CD4-positive, alpha-beta T cell (primary cell): ENCODE measurements at regions not wholly inside any gene's neighbourhood (a gene's known extent, or its start where the extent isn't known, plus 50 kb on each side); places are given as distances from the start of the nearest gene placed in this dataset.

Experiments used
- ATAC-seq: fragments of 200-7000 bp; cut with Tn5 transposase; one replicate; pipeline ENCODE4 v1.10.0; 2022; ENCODE audit warnings: mild to moderate bottlenecking; ENCODE audit not compliant: poor library complexity
- CTCF ChIA-PET: fragments of 350-600 bp; sonication (Branson Sonifier 250); formaldehyde crosslinking; loops from one replicate; lab custom pipeline; 2021; ENCODE audit warnings: antibody characterized with exemption, inconsistent platforms; lab: Charles Lee
- POLR2A ChIA-PET: fragments of 350-600 bp; sonication (Branson Sonifier 250); formaldehyde crosslinking; loops from one replicate; lab custom pipeline; 2021; ENCODE audit warnings: antibody characterized with exemption, inconsistent platforms; lab: Charles Lee
- DNase-seq, 14 experiments: peaks; one replicate each; pipeline ENCODE4 v3.0.0-alpha.2; 2013 to 2020; ENCODE audit warnings: mixed read lengths in 2 of 14
- H3K27ac ChIP-seq, 2 donors: one replicate each; pipeline versions ENCODE4 v1.5.1 to v1.7.0; 2013; ENCODE audit warnings: low read length in 2 of 2, low read depth in 1 of 2, mild to moderate bottlenecking in 1 of 2
- H3K27me3 ChIP-seq, 2 experiments: 1 replicate in 1 of 2; 2 replicates in 1 of 2; pipeline versions ENCODE4 v1.6.1 to v1.7.0; 2013; ENCODE audit warnings: low read length in 2 of 2, control low read depth in 1 of 2, mild to moderate bottlenecking in 1 of 2, moderate library complexity in 1 of 2; ENCODE audit not compliant: insufficient read depth in 2 of 2, control insufficient read depth in 1 of 2
- H3K36me3 ChIP-seq: one replicate; pipeline ENCODE4 v1.6.1; 2013; ENCODE audit warnings: low read length, control low read depth; ENCODE audit not compliant: insufficient read depth
- H3K4me1 ChIP-seq: one replicate; pipeline ENCODE4 v1.6.1; 2013; ENCODE audit warnings: low read length, control low read depth; ENCODE audit not compliant: insufficient read depth
- H3K4me3 ChIP-seq: one replicate; pipeline ENCODE4 v1.5.1; 2013; ENCODE audit warnings: mild to moderate bottlenecking, low read length, moderate library complexity
- H3K9me3 ChIP-seq, 2 experiments: 1 replicate in 1 of 2; 2 replicates in 1 of 2; pipeline versions ENCODE4 v1.6.1 to v1.7.0; 2013; ENCODE audit warnings: low read length in 2 of 2, mild to moderate bottlenecking in 2 of 2, control low read depth in 1 of 2, moderate library complexity in 1 of 2; ENCODE audit not compliant: control insufficient read depth in 1 of 2, insufficient read depth in 1 of 2
- H3K27ac Mint-ChIP-seq: one replicate; pipeline ENCODE4 v1.8.0; 2020; ENCODE audit warnings: mixed read lengths
- H3K27me3 Mint-ChIP-seq: one replicate; pipeline ENCODE4 v1.8.0; 2021; ENCODE audit warnings: mixed read lengths
- H3K36me3 Mint-ChIP-seq: one replicate; pipeline ENCODE4 v1.8.0; 2021; ENCODE audit warnings: low read depth, mixed read lengths
- H3K4me1 Mint-ChIP-seq: one replicate; pipeline ENCODE4 v1.8.0; 2021; ENCODE audit warnings: low read depth, mixed read lengths
- H3K4me3 Mint-ChIP-seq: one replicate; pipeline ENCODE4 v1.8.0; 2020; ENCODE audit warnings: mild to moderate bottlenecking, mixed read lengths
- H3K9me3 Mint-ChIP-seq: one replicate; pipeline ENCODE4 v1.8.0; 2020; ENCODE audit warnings: mixed read lengths
- intact Hi-C, 2 experiments: fragments of 100-400 bp; cut with DNase I in 1 of 2; cut with micrococcal nuclease in 1 of 2; formaldehyde crosslinking; loops; one replicate each; pipeline versions ENCODE4 v1.15.1 to v1.9.0; 2023 to 2025; cut with DNase I, micrococcal nuclease
- TF ChIP-seq, protein P1 (sequence below): fragments of 200-600 bp; IDR thresholded peaks from one replicate; pipeline ENCODE4 v1.8.0; 2022; ENCODE audit warnings: antibody characterized with exemption, mild to moderate bottlenecking

DNA sequence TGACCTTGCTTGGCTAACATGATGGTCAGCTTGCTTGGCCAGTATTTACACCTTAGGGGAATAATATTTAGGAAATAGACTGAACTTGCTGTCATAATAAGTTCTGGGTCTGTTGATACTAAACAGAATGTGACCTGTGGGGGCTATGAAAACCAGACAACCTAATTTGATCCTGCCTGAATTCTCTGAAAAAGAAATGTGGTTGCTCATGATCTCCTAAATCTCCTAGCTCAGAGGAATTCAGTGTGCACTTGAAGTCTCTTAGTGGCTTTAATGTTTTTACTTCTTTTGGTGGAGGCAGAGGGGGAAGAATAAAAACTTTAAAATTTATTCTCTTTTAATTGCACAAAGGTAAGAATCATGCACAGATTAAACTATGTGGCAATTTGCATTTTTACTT is 205.2 kb downstream of the SEC23IP start:
- H3K4me1 Mint-ChIP-seq = no peaks in the 10 kb centered on the region
- DNase-seq = no peak

DNA sequence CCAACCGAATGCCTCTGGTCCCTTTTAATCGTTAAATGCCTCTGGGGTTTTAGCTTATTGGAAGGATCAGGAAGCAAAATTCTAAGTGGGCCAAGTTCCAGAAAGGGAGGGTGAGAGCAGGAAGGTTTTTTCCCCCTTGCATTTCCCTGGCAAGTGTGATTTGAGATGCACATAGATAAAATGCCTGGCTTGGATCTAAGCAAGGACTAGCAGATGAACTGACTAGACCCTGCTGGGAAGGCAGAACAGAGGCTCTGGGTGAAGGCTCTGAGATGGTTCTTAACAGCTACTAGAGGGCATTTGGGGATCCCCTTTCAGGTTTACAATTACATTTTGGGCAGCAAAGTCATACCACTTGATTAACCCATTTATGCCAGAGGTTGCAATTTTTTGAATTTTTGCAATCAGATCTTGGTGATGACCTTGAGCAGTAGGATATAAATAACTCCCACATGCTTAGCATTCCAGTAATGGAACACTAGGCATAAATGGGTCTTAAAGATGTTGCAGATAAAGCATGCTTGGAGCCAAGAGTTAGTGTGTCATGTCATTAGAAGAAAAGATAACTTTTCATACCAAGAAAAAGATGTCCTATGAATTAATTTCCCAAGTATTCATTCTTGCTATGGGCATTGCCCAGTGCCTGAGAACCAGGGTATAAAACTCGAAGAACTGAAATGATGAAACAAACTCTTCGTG is 205.9 kb downstream of the SEC23IP start:
- POLR2A ChIA-PET = no interaction called here
- no peak overlapping the region for H3K27ac ChIP-seq
- DNase-seq (no peak), ATAC-seq (no peak)
- no peaks in the 10 kb centered on the region for H3K4me1 ChIP-seq
- no peak overlapping the region for H3K27ac Mint-ChIP-seq
- H3K9me3 Mint-ChIP-seq = no peaks in the 10 kb centered on the region
- H3K9me3 ChIP-seq = no peaks in the 10 kb centered on the region
- no peak overlapping the region for H3K4me3 ChIP-seq
- TF ChIP-seq, protein P1, sequence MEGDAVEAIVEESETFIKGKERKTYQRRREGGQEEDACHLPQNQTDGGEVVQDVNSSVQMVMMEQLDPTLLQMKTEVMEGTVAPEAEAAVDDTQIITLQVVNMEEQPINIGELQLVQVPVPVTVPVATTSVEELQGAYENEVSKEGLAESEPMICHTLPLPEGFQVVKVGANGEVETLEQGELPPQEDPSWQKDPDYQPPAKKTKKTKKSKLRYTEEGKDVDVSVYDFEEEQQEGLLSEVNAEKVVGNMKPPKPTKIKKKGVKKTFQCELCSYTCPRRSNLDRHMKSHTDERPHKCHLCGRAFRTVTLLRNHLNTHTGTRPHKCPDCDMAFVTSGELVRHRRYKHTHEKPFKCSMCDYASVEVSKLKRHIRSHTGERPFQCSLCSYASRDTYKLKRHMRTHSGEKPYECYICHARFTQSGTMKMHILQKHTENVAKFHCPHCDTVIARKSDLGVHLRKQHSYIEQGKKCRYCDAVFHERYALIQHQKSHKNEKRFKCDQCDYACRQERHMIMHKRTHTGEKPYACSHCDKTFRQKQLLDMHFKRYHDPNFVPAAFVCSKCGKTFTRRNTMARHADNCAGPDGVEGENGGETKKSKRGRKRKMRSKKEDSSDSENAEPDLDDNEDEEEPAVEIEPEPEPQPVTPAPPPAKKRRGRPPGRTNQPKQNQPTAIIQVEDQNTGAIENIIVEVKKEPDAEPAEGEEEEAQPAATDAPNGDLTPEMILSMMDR = no peak
- H3K4me1 Mint-ChIP-seq = no peaks in the 10 kb centered on the region
- no peaks in the 10 kb centered on the region for H3K36me3 Mint-ChIP-seq
- intact Hi-C loops = no loop called here
- CTCF ChIA-PET = no interaction called here
- H3K4me3 Mint-ChIP-seq = no peak overlapping the region
- no peaks in the 10 kb centered on the region for H3K36me3 ChIP-seq
- H3K27me3 Mint-ChIP-seq = peaks cover 39% of the 10 kb centered on the region
- peaks cover 0 to 4% of the 10 kb centered on the region in 2 experiments for H3K27me3 ChIP-seq

More for the DNA sequence above, 205.2 kb downstream of the SEC23IP start:
- Histone ChIP-seq H3K4me3 (no peak overlapping the region), H3K27ac (no peak overlapping the region), H3K9me3 (no peaks in the 10 kb centered on the region), H3K27me3 (peaks cover 0 to 7% of the 10 kb centered on the region in 2 experiments), H3K4me1 (no peaks in the 10 kb centered on the region), H3K36me3 (no peaks in the 10 kb centered on the region)
- Mint-ChIP-seq H3K27ac (no peak overlapping the region), H3K4me3 (no peak overlapping the region), H3K9me3 (no peaks in the 10 kb centered on the region), H3K27me3 (peaks cover 34% of the 10 kb centered on the region), H3K36me3 (no peaks in the 10 kb centered on the region)
- TF ChIP-seq, protein P1 = no peak
- intact Hi-C loops = no loop called here
- ATAC-seq = no peak
- CTCF ChIA-PET = no interaction called here
- POLR2A ChIA-PET = no interaction called here

DNA sequence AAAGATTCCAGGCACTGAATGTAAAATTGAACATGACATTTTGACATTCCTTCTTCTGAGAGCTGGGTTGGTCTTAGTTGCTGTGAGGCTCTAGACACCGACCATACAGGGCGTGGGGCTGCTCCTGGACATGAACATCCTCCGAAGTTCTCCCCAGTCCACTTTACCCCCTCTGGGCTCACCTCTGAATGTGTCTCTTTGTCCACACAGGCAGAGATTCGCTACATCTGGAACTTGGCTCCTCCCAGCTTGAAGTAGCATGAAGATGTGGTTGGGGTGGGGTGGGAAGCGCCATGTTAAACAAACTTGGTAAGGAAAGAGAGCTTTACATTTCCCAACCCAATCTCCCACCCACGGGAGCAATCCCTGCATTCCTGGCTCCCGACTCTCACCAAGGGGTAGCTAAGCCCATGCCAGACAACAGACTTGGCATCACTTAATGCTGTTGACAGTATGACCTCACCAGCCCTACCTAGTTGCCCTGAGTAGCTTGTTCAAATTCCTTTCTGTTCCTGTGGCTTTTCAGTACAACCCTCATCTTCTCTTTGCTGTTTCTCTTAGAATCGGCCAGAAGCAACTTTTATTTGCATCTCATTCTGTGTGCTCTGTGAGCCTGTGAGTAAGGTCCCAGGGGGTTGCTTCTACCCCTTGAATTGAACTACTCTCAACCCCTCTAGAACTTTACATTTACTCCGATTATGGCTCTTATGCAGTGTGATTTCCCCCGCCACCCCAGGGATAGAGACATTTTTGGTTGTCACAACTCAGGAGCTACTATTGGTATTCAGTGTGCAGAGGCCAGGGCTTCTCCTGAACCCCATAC is 211.4 kb downstream of the SEC23IP start:
- peaks cover 28% of the 10 kb centered on the region for H3K27me3 Mint-ChIP-seq
- no peaks in the 10 kb centered on the region for H3K9me3 Mint-ChIP-seq
- ChIA-PET POLR2A (no interaction called here), CTCF (no interaction called here)
- no peak overlapping the region for H3K27ac Mint-ChIP-seq
- no peak for ATAC-seq
- H3K36me3 ChIP-seq = no peaks in the 10 kb centered on the region
- H3K27ac ChIP-seq = no peak overlapping the region
- intact Hi-C loops = no loop called here
- no peak for DNase-seq
- TF ChIP-seq, protein P1 = no peak
- H3K9me3 ChIP-seq = no peaks in the 10 kb centered on the region
- no peaks in the 10 kb centered on the region for H3K4me1 ChIP-seq
- no peaks in the 10 kb centered on the region for H3K4me1 Mint-ChIP-seq
- H3K27me3 ChIP-seq = peaks cover 0 to 4% of the 10 kb centered on the region in 2 experiments
- H3K4me3 Mint-ChIP-seq = no peak overlapping the region
- no peak overlapping the region for H3K4me3 ChIP-seq
- H3K36me3 Mint-ChIP-seq = no peaks in the 10 kb centered on the region
